ENCODE measurements at regions not wholly inside any gene's neighbourhood (a gene's known extent, or its start where the extent isn't known, plus 50 kb on each side); places are given as distances from the start of the nearest gene placed in this dataset.

DNA sequence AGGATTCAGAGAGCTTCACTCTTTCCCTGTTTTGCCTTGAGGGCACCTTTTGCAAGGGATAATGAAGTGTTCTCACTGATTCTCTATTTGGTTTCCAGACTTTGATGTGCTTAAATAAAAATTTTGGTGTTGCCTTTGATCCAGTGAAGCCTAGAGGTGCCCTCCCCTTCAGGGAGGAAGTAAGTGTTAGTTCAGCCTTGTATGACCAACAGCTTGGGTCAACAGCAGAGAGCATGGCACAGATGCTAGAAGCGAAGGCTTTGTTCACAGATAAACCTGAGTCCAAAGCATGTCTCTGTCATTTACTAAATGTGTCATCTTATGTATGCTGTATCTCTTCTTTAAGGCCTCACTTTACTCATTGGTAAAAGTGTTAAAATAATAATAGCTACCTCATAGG lies 52.8 kb upstream of the STXBP6 start (continued):
- no peak for TF ChIP-seq YY1 (IDR thresholded peaks at IDR 0.05; ENCODE audit: borderline replicate concordance in 1 of 3, control insufficient read depth in 1 of 3, extremely low read depth in 1 of 3, insufficient read depth in 3 of 3, insufficient read length in 1 of 3, insufficient replicate concordance in 2 of 3, low read depth in 1 of 3, low read length in 2 of 3)

DNA sequence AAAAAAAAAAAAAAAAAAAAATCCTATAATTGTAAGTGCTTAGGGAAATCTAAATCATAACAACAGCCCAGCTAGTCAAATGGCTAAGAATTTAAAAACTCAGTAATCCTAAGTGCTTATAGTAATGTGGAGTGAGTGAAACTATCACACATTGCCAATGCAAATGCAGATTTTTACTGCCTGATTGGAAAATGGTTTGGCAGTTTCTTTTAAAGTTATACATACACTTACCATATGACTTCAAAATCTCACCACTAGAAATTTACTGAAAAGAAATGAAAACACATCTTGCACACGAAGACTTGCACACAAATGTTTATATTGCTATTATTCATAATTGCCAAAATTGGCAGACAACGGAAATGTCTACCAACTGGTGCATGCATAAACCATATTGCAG lies 51.3 kb upstream of the STXBP6 start:
- CTCF ChIA-PET (ENCODE audit: low intra/inter-chr PET ratio) = interaction anchor here (0.6 to 0.7 kb wide), 2 partner anchors 31 to 1405 kb away, joined by 3 read pairs; no protein-coding TSS in a partner anchor

More for the DNA sequence above, 51.3 kb upstream of the STXBP6 start:
- in situ Hi-C loops (cut with MboI) (no loop called here), intact Hi-C loops (cut with micrococcal nuclease) (no loop called here)
- BruUV-seq (replicated peaks) = no TSS peak
- Histone ChIP-seq H3K36me3 (ENCODE audit: control insufficient read depth, insufficient read depth, low read length) (no peaks in the 10 kb centered on the region), H3K9me3 (replicated peaks; ENCODE audit: control insufficient read depth, insufficient read depth, low read depth, low read length) (no peaks in the 10 kb centered on the region), H3K9ac (ENCODE audit: insufficient read depth in 1 of 2, low read depth in 2 of 2, low read length in 2 of 2) (no peak overlapping the region), H4K20me1 (replicated peaks; ENCODE audit: control insufficient read depth, insufficient read depth, low read length) (no peaks in the 10 kb centered on the region), H3K4me2 (ENCODE audit: insufficient read depth, low read length) (no peak overlapping the region), H3K79me2 (ENCODE audit: control insufficient read depth, insufficient read depth, low read length) (no peaks in the 10 kb centered on the region), H3K4me1 (replicated peaks in 1 of 2; ENCODE audit: control insufficient read depth in 2 of 2, insufficient read depth in 2 of 2, low read length in 2 of 2) (no peaks in the 10 kb centered on the region), H3K27me3 (ENCODE audit: control insufficient read depth in 2 of 2, insufficient read depth in 2 of 2, low read length in 2 of 2) (no peaks in the 10 kb centered on the region), H3K27ac (ENCODE audit: extremely low read depth, low read depth, low read length) (no peak overlapping the region), H3K4me3 (no peak overlapping the region), H3K9me1 (ENCODE audit: control insufficient read depth, insufficient read depth, low read length) (no peaks in the 10 kb centered on the region), H2AFZ (ENCODE audit: low read depth, low read length) (no peak overlapping the region)
- FAIRE-seq (no peak), ATAC-seq (no peak), DNase-seq (ENCODE audit: extremely low read depth in 1 of 4, low spot score in 3 of 4) (no peak)
- TF ChIP-seq NR2C2 (CRISPR knock-in tag; IDR thresholded peaks at IDR 0.05) = no peak
- no peak for TF ChIP-seq NR2C2 (tag; IDR thresholded peaks at IDR 0.05)
- no peak for TF ChIP-seq MTF1 (CRISPR knock-in tag; IDR thresholded peaks at IDR 0.05; ENCODE audit: borderline replicate concordance)
- TF ChIP-seq ZNF780A (CRISPR knock-in tag; IDR thresholded peaks at IDR 0.05) = no peak
- TF ChIP-seq MEIS2 (IDR thresholded peaks at IDR 0.05; ENCODE audit: partially characterized antibody) = no peak
- no peak for TF ChIP-seq FOXK1 (CRISPR knock-in tag; IDR thresholded peaks at IDR 0.05; ENCODE audit: borderline replicate concordance)
- no peak for TF ChIP-seq RFX7 (CRISPR knock-in tag; IDR thresholded peaks at IDR 0.05)
- no peak for TF ChIP-seq NFATC3 (IDR thresholded peaks at IDR 0.05)
- TF ChIP-seq, protein P1, sequence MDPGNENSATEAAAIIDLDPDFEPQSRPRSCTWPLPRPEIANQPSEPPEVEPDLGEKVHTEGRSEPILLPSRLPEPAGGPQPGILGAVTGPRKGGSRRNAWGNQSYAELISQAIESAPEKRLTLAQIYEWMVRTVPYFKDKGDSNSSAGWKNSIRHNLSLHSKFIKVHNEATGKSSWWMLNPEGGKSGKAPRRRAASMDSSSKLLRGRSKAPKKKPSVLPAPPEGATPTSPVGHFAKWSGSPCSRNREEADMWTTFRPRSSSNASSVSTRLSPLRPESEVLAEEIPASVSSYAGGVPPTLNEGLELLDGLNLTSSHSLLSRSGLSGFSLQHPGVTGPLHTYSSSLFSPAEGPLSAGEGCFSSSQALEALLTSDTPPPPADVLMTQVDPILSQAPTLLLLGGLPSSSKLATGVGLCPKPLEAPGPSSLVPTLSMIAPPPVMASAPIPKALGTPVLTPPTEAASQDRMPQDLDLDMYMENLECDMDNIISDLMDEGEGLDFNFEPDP (CRISPR knock-in tag; IDR thresholded peaks at IDR 0.05) = no peak
- no peak for TF ChIP-seq SIX5 (IDR thresholded peaks at IDR 0.05; ENCODE audit: borderline replicate concordance in 1 of 2, insufficient read depth in 1 of 2, low read depth in 1 of 2, low read length in 2 of 2)
- no peak for TF ChIP-seq ZNF311 (CRISPR knock-in tag; IDR thresholded peaks at IDR 0.05)
- TF ChIP-seq, protein P2, sequence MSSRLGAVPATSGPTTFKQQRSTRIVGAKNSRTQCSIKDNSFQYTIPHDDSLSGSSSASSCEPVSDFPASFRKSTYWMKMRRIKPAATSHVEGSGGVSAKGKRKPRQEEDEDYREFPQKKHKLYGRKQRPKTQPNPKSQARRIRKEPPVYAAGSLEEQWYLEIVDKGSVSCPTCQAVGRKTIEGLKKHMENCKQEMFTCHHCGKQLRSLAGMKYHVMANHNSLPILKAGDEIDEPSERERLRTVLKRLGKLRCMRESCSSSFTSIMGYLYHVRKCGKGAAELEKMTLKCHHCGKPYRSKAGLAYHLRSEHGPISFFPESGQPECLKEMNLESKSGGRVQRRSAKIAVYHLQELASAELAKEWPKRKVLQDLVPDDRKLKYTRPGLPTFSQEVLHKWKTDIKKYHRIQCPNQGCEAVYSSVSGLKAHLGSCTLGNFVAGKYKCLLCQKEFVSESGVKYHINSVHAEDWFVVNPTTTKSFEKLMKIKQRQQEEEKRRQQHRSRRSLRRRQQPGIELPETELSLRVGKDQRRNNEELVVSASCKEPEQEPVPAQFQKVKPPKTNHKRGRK (tag; IDR thresholded peaks at IDR 0.05) = no peak
- WGBS (ENCODE audit: insufficient coverage, low coverage, missing lambda C conversion rate) = 6% methylated on average over 2 of the region's 2 CpGs
- POLR2A ChIA-PET = no interaction called here

All from K562 (cell line).